ENCODE measurements at regions not wholly inside any gene's neighbourhood (a gene's known extent, or its start where the extent isn't known, plus 50 kb on each side); places are given as distances from the start of the nearest gene placed in this dataset.

- TF ChIP-seq EZH2 (IDR thresholded peaks at IDR 0.05; ENCODE audit: low read length) (no peak), CTCF (optimal IDR thresholded peaks at IDR 0.05 in 1 of 3, IDR thresholded peaks at IDR 0.05 in 1 of 3, conservative IDR thresholded peaks at IDR 0.05 in 1 of 3; ENCODE audit: extremely low read depth in 1 of 3, insufficient read depth in 2 of 3, low read length in 3 of 3) (no peak)
Measured at GRCh38 chr7:142594078-142594477, 155.2 kb upstream of the PRSS1 start.
